Suppressor macrophage (primary cell): ENCODE measurements at regions not wholly inside any gene's neighbourhood (a gene's known extent, or its start where the extent isn't known, plus 50 kb on each side); places are given as distances from the start of the nearest gene placed in this dataset.

Source experiments
- DNase-seq, 4 experiments: peaks; one replicate each; pipeline ENCODE4 v3.0.0-alpha.2; 2020 to 2022

DNA sequence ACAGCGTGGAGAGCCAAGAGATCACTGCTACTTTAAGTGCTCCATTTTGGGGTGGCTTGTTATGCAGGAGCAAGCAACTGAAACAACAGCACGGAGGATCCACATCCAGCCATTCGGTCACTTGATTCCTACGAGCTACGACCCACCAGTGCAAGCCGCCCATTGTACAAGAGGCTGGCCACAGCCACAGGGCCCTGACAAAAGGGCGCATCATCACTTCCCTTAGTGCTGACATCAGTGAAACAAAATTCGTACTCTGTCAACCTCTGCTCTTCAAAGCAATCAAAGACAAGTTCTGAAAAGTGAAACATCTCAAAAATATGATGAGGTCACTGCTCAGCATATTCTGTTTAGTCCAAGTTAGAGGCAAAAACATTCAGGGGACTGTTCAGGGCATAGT, 168.4 kb downstream of the GADD45G start:
- DNase-seq, result peak in 1 of 4 experiments; percentile 26

DNA sequence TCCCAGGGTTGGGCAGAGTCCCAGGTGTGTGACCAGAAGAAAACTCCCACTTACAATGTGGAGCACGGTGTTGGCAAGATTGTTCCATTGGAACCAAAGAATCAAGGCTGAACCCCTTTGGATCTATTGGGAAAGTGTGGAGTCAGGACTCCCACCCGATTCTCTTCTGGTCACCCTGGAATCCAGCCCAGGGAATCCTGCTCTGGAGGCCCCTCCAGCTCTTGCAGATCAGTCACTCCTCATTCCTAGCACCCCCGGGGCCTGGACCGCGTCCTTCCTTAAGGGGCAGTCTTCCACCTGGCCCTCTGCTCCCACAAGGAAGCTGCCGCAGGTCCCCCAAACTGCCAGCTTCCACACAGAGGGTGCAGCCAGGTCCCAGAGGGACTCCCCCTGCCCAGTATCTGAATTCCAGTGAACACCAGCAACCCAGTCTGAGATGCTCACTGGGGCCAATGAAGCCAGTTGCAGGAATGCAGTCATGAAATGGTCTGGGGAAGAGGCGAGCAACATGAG, 170.1 kb downstream of the GADD45G start:
- no peak for DNase-seq

DNA sequence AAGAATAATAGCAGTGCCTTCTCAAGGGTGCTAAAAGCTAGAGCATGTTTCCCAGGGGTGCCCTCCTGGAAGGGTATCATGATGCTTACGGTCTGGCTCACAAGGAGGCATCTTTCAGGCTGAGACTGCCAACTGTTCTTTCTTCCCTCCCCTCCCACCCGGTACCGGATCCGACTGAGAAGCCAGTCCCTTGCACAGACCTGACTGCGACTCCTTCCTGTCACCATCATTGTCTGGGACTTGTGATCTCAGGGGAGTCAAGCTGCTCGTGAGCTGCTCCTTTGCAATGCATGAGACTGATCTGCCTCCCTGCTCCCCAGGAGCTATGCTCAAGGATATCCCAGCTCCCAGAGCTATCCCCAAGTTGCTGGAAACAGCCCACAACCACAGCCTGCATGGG, 170.8 kb downstream of the GADD45G start:
- no peak for DNase-seq

DNA sequence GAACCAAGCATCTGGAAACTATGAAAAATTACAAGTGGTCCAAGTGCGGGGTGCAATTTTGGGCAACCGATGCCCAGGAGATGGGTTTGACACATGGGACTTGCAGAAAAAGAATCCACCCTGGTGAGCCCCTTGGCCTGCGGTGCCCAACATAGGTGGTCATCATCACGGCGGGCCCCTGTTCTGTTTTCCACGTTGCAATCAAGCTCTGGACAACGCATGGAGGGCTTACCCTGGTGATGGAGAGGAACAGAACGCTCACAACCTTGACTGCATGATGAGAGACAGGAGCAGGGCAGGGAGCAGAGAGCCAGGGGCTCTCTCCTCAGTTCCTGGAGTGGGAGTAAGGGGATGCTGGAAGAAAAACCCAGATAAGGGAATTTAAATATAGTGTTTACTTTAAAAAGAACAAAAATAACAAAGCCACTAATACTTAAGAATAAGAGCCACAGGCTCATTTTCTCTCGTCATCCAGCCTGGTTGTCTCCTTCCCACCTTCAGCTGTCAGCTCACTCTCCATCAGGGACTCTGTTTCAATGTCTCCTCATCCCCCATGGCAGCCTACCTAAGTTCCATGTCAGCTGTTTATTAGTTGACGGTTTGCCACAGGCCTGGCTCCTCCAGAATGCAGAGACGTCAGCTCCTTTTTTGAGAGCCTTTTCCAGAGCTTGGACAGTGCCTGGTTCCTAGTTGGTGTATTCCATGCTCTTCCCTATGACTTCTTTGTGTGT, 172.1 kb downstream of the GADD45G start:
- DNase-seq, result no peak

DNA sequence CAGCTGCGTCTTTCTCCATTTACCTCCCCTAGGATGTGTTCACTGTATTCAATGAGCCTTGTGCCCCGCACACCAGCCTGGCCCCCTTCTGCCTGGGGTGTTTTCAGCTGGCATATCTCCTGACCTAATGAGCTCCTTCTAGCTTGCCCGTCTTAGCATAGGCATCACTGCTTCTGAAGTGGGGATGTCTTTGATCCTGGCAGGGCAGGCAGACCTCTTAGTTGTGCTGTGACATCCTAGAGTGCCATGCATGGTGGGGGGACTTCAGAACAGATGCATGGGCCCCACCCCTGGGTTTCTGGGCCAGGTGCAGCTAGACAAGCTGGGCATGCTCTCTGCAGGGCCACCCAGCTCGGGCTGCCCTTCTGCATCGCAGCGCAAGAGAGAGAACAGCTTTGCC, 172.7 kb downstream of the GADD45G start:
- no peak for DNase-seq

DNA sequence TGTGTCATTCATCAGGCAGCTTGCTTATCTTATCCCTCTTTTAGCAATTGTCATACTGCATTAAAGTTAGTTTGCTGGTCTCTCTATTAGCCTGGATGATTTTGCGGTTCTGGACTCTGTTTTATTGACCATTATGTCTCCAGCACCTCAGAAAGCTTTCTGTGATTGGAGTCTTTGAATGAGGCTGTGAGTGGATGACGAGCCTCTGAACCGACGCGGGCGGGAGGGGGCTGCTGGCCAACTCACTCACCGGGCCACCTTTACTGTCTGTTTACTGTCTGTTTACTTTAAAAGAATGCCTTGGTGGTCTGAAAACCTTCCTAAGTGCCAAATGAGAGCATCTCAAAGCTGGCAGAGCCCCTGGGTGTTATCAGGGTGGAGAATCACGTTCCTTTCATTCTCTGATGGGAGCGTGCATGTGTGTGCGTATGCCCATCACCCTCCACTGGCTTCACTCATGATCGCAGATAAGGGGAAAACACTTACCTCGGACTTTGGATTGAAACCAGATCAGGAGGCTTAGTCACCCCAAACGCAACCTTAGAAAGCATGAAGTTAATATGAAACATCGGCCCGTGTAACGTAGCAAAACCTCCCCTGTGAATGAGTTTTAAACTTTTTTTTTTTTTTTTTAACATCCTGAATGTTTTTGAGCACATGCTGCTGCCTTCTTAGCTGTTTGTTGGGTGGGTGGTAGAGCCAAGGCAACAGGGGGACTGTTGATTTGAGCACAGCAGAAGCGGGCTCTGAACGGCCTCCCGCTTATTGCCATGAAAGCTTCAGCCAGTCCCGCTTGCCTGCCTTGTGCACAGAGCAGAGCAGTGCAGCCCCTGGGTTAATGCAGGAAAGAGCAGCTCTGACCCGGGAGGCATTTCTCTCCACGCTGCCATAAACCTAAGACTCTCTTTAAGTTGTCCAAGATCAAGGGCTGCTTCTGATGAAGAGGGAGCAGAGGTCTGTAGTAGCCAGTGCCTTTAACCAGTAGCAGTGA, 173.6 kb downstream of the GADD45G start:
- no peak for DNase-seq

DNA sequence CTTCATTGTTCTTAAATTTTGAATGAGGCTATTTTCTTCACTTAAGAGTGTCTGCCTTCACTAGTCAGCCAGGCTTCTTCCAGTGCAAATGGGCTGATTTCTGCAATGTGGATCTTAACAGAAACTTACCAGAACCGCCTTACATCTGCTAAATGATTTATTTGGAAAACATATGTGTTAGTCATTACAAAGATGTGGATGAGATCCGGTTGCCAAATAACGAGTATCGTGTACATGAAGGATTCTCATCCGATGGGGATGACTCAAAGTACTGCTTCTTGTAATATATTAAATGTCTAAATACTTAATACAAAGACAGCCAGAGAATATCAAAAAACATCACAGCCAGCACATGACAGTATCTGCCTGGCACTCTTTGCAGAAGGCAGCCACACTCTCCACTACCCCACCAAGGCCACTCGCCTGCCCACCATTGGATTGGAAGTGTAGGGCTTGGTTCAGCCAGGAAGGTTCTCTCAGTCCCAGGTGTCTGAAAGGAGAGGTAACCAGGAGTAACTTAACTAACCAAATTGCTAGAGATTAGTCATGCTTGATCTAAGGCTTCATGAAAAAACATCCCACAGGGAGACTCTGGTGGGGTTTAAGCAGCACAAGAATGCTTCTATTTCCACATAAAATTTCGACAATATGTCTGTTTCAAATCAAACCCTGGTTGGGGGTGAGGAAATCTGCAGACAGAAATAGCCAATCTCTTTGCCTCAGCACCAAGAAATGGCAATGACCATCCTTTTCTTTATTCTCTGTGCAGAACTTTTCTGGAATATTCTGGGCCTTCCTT, 174.8 kb downstream of the GADD45G start:
- DNase-seq, result no peak

DNA sequence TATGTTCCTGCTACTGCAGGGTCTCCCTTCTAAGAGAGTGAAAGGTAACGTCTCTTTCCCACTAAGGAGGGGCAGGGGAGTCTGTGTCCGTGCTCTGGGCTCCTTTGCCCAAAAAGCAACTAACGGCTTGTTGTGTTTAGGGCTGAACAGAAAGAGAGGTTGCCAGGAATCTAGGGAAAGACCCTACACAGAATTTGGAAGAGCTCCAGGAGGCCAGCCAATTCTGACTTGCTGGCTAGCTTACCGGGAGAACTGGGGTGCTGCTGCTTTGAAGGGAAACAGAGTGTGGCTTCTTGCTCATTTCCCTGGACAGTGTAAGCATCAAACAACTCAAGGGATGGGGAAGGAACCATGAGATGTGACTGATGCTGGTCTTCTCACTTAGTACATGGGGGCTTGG, 176.1 kb downstream of the GADD45G start:
- DNase-seq, result no peak

DNA sequence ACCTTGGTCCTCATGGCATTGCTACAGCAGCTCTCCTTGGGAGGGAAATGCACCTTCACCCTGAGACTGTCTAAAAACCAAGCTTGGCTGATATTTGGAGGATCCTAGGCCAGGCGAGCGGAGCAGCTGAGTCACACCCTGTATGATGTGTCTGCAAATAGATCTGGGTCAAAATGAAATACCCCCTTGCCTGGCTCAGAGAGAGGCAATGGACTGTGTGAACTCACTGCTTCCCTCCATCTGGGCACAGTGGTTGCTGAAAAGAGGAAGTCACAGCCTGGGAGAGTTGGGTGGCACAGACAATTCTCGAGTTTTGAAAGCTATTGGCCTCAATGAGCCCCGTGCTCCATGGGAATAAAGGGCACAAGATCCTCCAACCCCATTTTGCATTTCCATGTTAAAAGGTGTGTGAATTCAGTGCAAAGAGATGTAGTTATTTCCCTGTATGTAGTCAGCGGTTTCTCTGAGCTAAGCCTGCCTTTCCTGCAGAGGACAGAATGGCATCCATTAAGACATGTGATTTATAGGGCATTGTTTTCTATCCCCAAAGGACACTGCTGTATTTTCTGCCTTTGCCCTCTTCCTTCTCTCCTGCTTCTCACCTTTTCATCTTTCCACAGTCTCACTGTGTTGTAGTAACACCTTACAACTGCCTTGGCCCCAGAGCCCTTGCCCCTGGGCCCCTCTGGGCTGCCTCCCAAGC, 177.2 kb downstream of the GADD45G start:
- peak; percentile 87 to 97 (median 91) for DNase-seq

DNA sequence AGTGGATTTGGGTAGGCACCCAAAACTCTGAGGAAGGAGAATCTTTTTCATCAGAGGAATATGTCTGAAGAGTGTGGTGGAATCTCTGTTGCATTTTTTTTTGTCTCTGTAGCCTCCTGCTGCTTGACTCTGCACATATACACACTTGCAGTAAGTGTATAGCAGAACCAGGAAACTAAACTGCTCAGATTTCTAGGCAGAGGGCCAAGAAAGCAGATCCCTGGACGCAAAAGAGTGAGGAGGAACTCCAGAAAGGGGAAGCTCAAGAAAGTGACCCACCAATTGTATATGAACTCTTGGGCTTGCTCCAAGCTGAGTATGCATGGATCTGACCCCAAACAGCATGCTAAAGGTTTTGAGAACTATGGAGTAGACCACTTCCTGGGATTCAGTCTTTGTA, 181.8 kb downstream of the GADD45G start:
- DNase-seq, result peak; percentile 88 to 97 (median 93)

DNA sequence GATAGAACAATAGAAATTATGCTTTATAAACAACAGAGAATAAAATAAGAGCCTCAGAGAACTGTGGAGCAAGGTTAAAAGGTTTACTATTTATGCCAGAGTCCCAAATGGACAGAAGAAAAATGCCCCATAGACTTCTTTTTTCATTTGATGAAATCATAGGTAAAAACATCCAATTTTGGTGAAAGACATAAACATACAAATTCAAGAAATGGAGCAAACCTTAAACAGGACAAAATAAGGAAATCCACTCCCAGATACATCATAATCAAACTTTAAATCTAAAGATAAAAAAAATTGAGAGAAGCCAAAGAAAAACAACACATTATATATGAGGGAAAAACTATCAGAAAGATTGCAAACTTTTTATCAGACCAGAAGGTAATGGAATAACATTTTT, 182.8 kb downstream of the GADD45G start:
- DNase-seq, result no peak

DNA sequence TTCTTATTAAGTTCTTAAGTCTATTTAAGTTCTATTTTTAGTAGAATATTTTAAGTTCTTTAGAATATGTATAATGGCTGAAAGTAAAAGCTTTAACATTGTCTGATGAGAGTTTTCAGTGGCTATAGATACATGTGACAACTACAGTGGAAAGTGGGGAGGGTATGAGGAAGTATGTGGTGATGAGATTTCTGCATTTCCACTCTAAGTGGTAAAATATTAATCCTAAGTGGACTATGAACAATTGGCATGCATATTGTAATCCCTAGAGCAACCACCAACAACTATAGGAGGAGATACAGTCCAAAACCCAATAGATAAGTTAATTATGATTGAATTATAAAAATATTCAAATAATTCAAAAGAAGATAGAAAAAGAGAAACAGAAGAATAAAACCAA, 183.6 kb downstream of the GADD45G start:
- DNase-seq, result peak in 2 of 4 experiments; percentile 48 to 54

DNA sequence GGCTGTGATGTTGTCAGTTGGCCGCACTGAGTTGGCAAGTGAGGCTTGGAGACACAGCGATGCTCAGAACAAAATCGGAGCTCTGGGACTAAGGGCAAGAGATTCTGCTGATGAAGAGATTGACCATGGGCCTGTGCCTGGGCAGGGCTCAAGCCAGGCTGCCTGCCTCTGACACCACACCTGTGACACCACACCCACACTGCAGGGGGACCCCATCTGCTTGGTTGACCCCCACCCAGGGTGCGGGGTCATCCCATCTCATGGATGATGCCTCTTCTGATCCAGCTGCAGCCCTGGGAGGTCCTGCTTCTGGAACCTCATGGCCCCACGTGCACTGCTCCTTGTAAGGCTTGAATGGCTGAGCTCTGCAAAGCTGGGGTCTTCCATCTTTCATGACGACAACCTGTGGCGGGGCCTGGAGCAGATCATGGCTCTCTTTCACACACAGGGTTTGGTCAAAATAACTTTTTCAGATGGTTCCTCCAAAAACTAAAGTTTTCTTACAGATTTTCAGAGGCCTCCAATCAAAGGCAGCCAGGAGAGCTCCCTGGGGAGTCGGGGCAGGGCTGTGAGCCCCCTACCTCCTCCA, 185.2 kb downstream of the GADD45G start:
- DNase-seq, result no peak

DNA sequence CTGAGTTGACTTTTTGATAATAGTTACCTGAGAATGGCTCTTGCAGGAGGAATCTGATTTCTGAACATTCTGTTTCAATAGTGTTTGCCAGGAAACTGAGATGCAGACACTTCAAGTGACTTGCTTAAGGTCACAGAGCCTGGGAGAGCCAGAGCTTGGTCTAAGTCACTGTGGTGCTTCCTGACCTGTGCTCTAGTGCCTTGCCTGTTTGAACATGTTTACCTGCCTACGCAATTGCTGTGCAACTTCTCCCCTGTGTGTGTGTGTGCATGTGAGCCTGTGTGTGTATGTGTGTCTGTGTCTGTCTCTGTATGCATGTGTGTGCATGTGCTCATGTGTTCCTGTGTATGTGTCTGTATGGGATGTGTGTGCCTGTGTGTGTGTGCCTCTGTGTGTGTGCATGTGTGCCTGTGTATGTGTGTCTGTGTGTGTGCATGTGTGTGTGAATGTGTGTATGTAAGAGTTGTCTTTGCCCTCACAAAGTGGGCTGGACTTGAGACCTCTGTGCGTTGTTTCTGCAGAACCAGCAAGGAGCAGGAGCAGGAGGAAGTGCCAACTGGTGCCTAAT, 185.8 kb downstream of the GADD45G start:
- DNase-seq, result no peak

DNA sequence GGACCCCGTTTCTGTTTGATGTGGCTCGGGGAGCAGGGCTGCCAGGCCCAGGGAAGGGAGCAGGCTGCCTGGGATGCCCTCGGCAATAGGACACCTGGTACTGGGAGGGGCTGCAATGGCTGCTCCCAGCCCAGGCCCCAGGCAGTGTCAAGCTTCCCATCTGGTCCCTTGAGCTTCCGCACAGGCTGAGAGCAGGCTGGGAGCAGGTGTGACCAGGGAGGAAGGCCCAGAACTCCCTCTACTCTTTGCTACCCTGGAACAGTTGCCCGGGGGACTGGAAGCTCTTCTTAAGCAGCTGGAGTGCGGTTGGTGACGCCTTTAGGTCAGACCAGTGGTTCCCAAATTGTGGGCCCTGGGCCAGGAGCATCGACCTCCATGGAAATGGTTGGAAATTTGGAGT, 186.9 kb downstream of the GADD45G start:
- DNase-seq, result no peak

DNA sequence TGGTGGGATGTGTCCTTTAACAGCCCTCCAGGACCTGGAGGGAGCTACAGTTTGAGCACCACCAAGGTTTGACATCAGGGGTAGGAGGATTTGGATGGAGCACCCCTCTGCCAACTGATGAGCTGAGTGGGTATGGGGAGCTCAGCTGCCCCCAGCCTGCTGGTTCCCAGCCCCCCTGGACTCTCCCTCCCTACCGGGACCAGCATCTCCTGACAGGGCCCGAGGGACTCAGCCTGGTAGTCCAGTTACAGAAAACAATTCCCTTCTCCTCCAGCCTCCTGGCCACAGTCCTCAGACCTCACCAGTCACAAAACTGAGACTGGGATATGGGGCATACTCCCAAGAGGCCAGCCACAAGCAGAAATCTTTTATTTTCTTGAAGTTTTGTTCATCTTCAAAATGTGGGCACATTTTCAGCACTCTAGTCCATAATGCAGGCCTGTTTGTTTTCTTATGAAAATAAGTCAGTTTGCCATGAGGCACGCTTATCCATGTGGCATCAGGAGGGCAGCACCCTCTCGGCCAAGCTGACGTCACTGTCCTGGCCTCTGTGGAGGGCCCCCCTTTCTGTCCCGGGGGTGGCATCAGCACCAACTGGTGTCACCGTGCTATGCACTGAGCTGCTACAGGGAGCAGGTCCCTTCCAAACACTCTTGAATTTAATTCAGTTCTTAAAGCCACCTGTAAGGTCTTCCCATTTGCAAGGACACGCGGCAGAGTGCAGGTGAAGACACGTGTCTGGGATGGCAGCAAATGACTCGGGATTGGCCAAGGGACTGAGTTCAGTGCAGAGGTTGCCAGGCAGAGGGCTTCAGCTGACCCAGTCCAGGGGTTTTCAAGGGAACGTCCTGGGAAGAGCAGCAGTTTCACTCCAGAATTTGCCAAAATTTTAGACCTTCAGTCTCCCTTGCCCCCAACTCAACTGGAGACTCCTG, 187.6 kb downstream of the GADD45G start:
- DNase-seq, result no peak

DNA sequence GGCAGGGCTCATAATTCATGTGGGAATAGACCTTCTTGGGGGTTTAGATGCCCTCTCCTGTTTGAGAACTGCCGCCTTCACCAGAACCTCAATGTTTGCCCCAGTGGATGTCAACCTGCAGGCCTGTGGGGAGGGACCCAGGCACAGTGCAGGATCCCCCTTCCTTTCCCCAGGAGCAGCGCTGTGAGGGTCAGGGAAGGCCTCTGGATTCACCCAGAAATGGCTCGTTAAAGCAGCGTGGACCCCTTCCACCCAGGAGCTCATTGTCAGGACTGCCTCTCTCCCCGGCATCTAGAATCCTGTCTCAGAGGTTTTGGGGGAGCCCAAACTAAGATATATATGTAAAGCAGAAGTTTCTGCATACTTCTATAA, 188.3 kb downstream of the GADD45G start:
- DNase-seq, result no peak

DNA sequence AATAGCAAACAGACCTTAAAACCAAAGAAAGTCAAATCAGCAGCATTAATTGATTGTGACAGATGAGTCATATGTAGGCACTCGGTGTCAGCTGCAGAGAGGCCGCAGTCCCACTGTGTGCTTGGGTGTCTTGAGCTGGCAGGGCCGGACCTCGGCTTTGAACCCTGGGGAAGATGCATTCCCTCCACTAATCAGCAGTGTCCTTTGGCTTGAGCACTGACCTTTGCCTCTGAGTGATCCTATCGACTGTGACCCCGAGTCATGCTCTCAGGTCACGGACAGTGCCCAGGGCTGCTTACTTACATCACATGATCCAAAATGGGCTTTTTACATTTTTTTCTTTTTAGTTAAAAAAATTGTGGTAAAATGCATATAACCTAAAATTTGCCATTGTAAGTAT, 188.7 kb downstream of the GADD45G start:
- peak in 1 of 4 experiments; percentile 35 for DNase-seq

DNA sequence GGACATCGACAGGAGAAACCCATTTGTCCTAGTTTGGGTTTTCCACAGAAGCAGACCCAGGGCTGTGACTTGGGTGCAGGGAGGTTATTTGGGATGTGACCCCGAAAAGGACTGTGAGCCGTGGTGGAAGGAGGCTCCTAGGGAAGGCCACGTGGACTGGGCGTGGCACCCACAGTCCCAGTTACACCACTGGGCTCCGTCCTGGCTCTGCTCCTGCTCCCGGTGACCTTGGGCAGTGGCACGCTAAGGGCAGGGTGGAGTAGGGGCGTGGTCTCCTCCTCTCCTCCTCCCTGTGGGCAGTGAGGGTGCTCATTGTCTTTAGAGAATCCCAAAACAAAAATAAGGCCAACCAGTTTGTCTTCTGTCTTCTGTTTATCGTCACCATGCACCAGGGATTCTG, 190.1 kb downstream of the GADD45G start:
- DNase-seq, result no peak

DNA sequence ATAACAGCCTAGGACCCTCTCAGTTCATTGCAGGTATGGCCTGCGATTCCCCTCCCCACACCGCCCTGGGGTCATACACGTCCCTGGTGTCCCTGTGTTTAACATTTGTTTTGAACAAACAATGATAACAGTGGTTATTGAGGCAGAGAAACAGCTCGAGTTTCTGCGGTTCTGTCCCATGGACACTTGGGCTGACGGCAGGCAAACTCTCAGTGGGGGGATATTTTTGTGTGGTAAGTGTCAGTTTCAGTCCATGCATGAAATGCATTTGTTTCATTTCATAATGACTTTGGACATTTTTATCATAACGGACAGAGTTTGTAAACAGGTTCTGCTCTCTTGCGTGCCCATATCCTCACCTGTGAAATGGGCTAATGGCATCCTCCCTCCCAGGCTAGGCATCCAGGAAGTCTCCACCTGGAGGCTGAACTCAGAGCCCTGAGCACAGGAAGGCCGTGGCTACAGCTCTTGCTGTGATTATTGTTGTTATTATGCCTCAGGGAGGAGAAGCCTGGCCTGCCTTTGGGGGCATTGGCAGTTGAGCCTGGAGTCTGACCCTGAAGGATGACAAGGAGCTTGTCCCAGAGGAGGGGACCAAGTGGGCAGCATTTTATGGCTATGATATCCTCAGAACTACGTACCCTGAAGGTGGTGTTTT, 190.9 kb downstream of the GADD45G start:
- DNase-seq, result no peak
